ENCODE measurements at regions not wholly inside any gene's neighbourhood (a gene's known extent, or its start where the extent isn't known, plus 50 kb on each side); places are given as distances from the start of the nearest gene placed in this dataset.
"Not testable (repeated sequence)": the region's sequence is repeated elsewhere in the genome, so short reads cannot be mapped to it uniquely, and the experiment has no call there.

GRCh38 chr17:26936645-26937044, 357.3 kb upstream of the WSB1 start:
- DNase-seq = not testable (repeated sequence)

GRCh38 chr17:26937750-26938322, 356.1 kb upstream of the WSB1 start:
- not testable (repeated sequence) for DNase-seq

- not testable (repeated sequence) for DNase-seq
Measured at GRCh38 chr17:26939755-26940154, 354.2 kb upstream of the WSB1 start.

- DNase-seq = not testable (repeated sequence)
Measured at GRCh38 chr17:26940587-26940986, 353.3 kb upstream of the WSB1 start.

GRCh38 chr17:26962255-26963162, 331.4 kb upstream of the WSB1 start:
- DNase-seq = no peak

- DNase-seq = no peak
Measured at GRCh38 chr17:26963163-26963503, 330.8 kb upstream of the WSB1 start.

GRCh38 chr17:26965898-26966624, 327.9 kb upstream of the WSB1 start:
- not testable (repeated sequence) for DNase-seq

GRCh38 chr17:26966625-26967179, 327.2 kb upstream of the WSB1 start:
- DNase-seq = not testable (repeated sequence)

- DNase-seq = not testable (repeated sequence)
Measured at GRCh38 chr17:26981845-26982425, 312.0 kb upstream of the WSB1 start.

- DNase-seq = not testable (repeated sequence)
Measured at GRCh38 chr17:26982563-26982962, 311.4 kb upstream of the WSB1 start.

GRCh38 chr17:26987851-26988250, 306.1 kb upstream of the WSB1 start:
- not testable (repeated sequence) for DNase-seq

GRCh38 chr17:26994648-26995047, 299.3 kb upstream of the WSB1 start:
- not testable (repeated sequence) for DNase-seq

GRCh38 chr17:26996146-26996916, 297.6 kb upstream of the WSB1 start:
- not testable (repeated sequence) for DNase-seq

GRCh38 chr17:27007734-27008531, 286.0 kb upstream of the WSB1 start:
- not testable (repeated sequence) for DNase-seq

GRCh38 chr17:27009087-27009486, 284.8 kb upstream of the WSB1 start:
- no peak for DNase-seq

- not testable (repeated sequence) for DNase-seq
Measured at GRCh38 chr17:27010138-27010537, 283.8 kb upstream of the WSB1 start.

GRCh38 chr17:27030552-27030951, 263.4 kb upstream of the WSB1 start:
- not testable (repeated sequence) for DNase-seq

- DNase-seq = no peak
Measured at GRCh38 chr17:27038676-27039075, 255.2 kb upstream of the WSB1 start.

- not testable (repeated sequence) for DNase-seq
Measured at GRCh38 chr17:27045039-27045438, 248.9 kb upstream of the WSB1 start.

GRCh38 chr17:27049104-27049784, 244.7 kb upstream of the WSB1 start:
- DNase-seq = no peak

- no peak for DNase-seq
Measured at GRCh38 chr17:27065588-27065987, 228.3 kb upstream of the WSB1 start.

All from activated CD8-positive, alpha-beta memory T cell treated with anti-CD3 and anti-CD28 coated beads, Interleukin-2, amount 50 U/mL, for 48 hours (primary cell).